Neural progenitor cell (in vitro differentiated cells): ENCODE measurements at regions not wholly inside any gene's neighbourhood (a gene's known extent, or its start where the extent isn't known, plus 50 kb on each side); places are given as distances from the start of the nearest gene placed in this dataset.

ENCODE experiments used
- EZH2 ChIP-seq: fragments of 200-600 bp; sonication (generic); IDR thresholded peaks from 2 replicates; pipeline ENCODE4 v1.6.1; 2017; ENCODE audit warnings: antibody characterized with exemption, mild to moderate bottlenecking, moderate library complexity
- EZH2phosphoT487 ChIP-seq: fragments of 200-600 bp; sonication (generic); IDR thresholded peaks from 2 replicates; pipeline ENCODE4 v1.6.1; 2017; ENCODE audit warnings: antibody characterized with exemption
- TF ChIP-seq, protein P1 (sequence below): fragments of 200-600 bp; sonication (generic); IDR thresholded peaks from 2 replicates; pipeline ENCODE4 v1.5.1; 2017; ENCODE audit warnings: antibody characterized with exemption, mild to moderate bottlenecking

DNA sequence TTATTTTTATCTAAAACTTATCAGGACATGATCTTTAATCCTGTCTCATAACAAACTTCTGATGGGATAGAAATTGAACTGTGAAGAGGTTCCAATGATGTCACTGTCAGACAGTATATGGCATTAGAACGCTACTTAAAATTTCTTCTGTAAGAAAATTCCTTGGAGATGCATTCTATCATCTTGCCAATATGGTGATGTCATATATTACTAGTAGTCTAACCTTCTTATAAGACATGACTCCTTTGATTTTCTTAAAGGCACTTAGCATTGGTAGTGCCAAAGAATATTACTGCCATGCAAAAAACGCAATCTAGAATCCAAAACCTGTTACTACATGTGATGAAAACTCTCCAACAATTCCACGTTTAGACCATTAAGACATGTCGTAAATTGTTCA is 131.1 kb downstream of the SLC25A46 start:
- no peak for TF ChIP-seq EZH2
- TF ChIP-seq, protein P1, sequence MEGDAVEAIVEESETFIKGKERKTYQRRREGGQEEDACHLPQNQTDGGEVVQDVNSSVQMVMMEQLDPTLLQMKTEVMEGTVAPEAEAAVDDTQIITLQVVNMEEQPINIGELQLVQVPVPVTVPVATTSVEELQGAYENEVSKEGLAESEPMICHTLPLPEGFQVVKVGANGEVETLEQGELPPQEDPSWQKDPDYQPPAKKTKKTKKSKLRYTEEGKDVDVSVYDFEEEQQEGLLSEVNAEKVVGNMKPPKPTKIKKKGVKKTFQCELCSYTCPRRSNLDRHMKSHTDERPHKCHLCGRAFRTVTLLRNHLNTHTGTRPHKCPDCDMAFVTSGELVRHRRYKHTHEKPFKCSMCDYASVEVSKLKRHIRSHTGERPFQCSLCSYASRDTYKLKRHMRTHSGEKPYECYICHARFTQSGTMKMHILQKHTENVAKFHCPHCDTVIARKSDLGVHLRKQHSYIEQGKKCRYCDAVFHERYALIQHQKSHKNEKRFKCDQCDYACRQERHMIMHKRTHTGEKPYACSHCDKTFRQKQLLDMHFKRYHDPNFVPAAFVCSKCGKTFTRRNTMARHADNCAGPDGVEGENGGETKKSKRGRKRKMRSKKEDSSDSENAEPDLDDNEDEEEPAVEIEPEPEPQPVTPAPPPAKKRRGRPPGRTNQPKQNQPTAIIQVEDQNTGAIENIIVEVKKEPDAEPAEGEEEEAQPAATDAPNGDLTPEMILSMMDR = no peak
- no peak for TF ChIP-seq EZH2phosphoT487
